MM.1S (cell line): ENCODE measurements at regions not wholly inside any gene's neighbourhood (a gene's known extent, or its start where the extent isn't known, plus 50 kb on each side); places are given as distances from the start of the nearest gene placed in this dataset.

Source experiments
- DNase-seq: peaks from one replicate; pipeline ENCODE4 v3.0.0-alpha.2; 2015
- H2AFZ ChIP-seq: fragments of 300-600 bp; sonication (generic); 2 replicates; pipeline ENCODE4 v1.6.0; 2016; ENCODE audit warnings: antibody characterized with exemption, low read length
- H3F3A ChIP-seq: fragments of 300-600 bp; sonication (generic); 2 replicates; pipeline ENCODE4 v1.6.1; 2016; ENCODE audit warnings: mild to moderate bottlenecking, antibody characterized with exemption, low read length, moderate library complexity, mixed read lengths; ENCODE audit not compliant: insufficient read depth
- H3K27ac ChIP-seq: fragments of 300-600 bp; sonication (generic); 2 replicates; pipeline ENCODE4 v1.5.1; 2016; ENCODE audit warnings: mild to moderate bottlenecking, low read length
- H3K27me3 ChIP-seq: fragments of 300-600 bp; sonication (generic); replicated peaks from 2 replicates; pipeline ENCODE4 v1.6.0; 2016; ENCODE audit warnings: low read length; ENCODE audit not compliant: insufficient read depth
- H3K36me3 ChIP-seq: fragments of 300-600 bp; sonication (generic); replicated peaks from 2 replicates; pipeline ENCODE4 v1.6.1; 2016; ENCODE audit warnings: mild to moderate bottlenecking, low read length, mixed read lengths; ENCODE audit not compliant: insufficient read depth
- H3K4me1 ChIP-seq: fragments of 300-600 bp; sonication (generic); 2 replicates; pipeline ENCODE4 v1.6.1; 2016; ENCODE audit warnings: low read length, mixed read lengths
- H3K4me2 ChIP-seq: fragments of 300-600 bp; sonication (generic); 2 replicates; pipeline ENCODE4 v1.6.0; 2016; ENCODE audit warnings: low read depth, low read length
- H3K4me3 ChIP-seq: fragments of 300-600 bp; sonication (generic); 2 replicates; pipeline ENCODE4 v1.5.1; 2016; ENCODE audit warnings: low read length, mixed read lengths
- H3K79me2 ChIP-seq: fragments of 300-600 bp; sonication (generic); 2 replicates; pipeline ENCODE4 v1.6.1; 2016; ENCODE audit warnings: mixed run types, low read length, mixed read lengths
- H3K9ac ChIP-seq: fragments of 300-600 bp; sonication (generic); 2 replicates; pipeline ENCODE4 v1.6.1; 2016; ENCODE audit warnings: low read length, mixed read lengths
- H3K9me2 ChIP-seq: fragments of 300-600 bp; sonication (generic); replicated peaks from 2 replicates; pipeline ENCODE4 v1.6.1; 2016; ENCODE audit warnings: mild to moderate bottlenecking, low read length, mixed read lengths; ENCODE audit not compliant: insufficient read depth
- H3K9me3 ChIP-seq: fragments of 300-600 bp; sonication (generic); replicated peaks from 2 replicates; pipeline ENCODE4 v1.6.1; 2016; ENCODE audit warnings: mild to moderate bottlenecking, low read length, mixed read lengths; ENCODE audit not compliant: insufficient read depth
- H4K20me1 ChIP-seq: fragments of 300-600 bp; sonication (generic); 2 replicates; pipeline ENCODE4 v1.6.1; 2016; ENCODE audit warnings: mild to moderate bottlenecking, low read length, moderate library complexity, mixed read lengths; ENCODE audit not compliant: insufficient read depth
- EZH2 ChIP-seq: fragments of 300-600 bp; sonication (generic); optimal IDR thresholded peaks from 2 replicates; pipeline ENCODE3; 2017; ENCODE audit warnings: low read depth, mild to moderate bottlenecking, antibody characterized with exemption, low read length, mixed read lengths
- EZH2phosphoT487 ChIP-seq: fragments of 300-600 bp; sonication (generic); IDR thresholded peaks from 2 replicates; pipeline ENCODE4 v1.6.1; 2018; ENCODE audit warnings: antibody characterized with exemption, low read length
- TF ChIP-seq, protein P1 (sequence below): fragments of 300-600 bp; sonication (generic); IDR thresholded peaks from 2 replicates; pipeline ENCODE4 v1.5.1; 2016; ENCODE audit warnings: antibody characterized with exemption, low read length, mixed read lengths

DNA sequence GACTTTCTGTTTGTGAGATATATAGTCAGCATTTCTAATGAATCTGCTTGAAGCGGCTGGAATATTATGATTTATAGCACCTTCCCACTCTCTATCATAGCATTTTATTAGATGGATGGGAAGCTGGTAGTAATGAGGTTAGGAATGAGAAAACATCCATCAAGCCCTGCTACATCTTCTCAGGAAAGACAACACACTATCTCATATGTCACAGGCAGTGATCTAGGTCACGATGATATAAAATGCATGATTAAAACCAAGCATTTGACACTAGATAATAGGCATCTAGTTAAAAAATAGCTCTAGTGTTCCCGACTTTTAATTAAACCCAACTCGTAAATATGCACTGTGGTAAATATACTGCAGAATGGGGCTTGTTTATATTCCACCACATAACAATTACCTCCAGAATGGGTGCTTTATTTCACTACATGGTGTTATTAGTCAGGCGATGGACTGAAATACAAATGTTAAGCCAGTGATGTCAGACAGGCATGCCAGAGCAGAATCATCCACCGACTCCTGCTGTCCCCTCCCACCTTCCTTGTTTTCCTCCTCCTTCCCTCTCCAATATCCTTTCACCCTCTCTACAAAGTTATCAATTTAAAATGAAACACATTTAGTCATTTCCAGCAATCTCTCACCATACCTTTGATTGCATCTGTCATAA is 286.8 kb downstream of the SPATA31D1 start:
- Histone ChIP-seq H3K4me2 (no peak overlapping the region), H3K27ac (no peak overlapping the region), H3F3A (no peaks in the 10 kb centered on the region), H3K79me2 (no peaks in the 10 kb centered on the region), H2AFZ (no peak overlapping the region), H3K9me2 (no peaks in the 10 kb centered on the region), H3K27me3 (no peaks in the 10 kb centered on the region), H3K36me3 (no peaks in the 10 kb centered on the region), H4K20me1 (no peaks in the 10 kb centered on the region), H3K4me3 (no peak overlapping the region), H3K9ac (no peak overlapping the region), H3K9me3 (no peaks in the 10 kb centered on the region), H3K4me1 (no peaks in the 10 kb centered on the region)
- TF ChIP-seq EZH2phosphoT487 (no peak), EZH2 (no peak)
- TF ChIP-seq, protein P1, sequence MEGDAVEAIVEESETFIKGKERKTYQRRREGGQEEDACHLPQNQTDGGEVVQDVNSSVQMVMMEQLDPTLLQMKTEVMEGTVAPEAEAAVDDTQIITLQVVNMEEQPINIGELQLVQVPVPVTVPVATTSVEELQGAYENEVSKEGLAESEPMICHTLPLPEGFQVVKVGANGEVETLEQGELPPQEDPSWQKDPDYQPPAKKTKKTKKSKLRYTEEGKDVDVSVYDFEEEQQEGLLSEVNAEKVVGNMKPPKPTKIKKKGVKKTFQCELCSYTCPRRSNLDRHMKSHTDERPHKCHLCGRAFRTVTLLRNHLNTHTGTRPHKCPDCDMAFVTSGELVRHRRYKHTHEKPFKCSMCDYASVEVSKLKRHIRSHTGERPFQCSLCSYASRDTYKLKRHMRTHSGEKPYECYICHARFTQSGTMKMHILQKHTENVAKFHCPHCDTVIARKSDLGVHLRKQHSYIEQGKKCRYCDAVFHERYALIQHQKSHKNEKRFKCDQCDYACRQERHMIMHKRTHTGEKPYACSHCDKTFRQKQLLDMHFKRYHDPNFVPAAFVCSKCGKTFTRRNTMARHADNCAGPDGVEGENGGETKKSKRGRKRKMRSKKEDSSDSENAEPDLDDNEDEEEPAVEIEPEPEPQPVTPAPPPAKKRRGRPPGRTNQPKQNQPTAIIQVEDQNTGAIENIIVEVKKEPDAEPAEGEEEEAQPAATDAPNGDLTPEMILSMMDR = no peak
- DNase-seq = no peak

DNA sequence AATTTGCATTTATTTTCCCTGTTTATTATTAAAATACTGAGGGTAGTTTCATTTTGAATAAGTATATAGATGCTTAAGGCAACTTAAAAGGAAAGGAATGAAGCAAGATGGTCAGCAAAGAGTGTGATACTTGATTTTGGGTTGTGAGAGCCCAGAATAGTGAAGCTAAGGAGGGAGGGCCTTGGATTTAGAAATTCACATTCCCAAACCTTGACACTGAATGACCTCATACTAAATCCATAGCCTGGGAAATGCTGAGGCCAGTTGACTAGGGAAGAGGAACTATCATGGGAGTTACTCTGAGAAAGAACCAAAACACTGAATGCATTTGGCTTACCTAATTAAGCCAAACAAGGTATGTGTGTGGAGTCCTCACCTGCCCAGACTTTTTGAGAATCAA is 292.5 kb downstream of the SPATA31D1 start:
- Histone ChIP-seq H3K27me3 (no peaks in the 10 kb centered on the region), H3K9ac (no peak overlapping the region), H3K79me2 (no peaks in the 10 kb centered on the region), H3K4me3 (no peak overlapping the region), H3K27ac (no peak overlapping the region), H3F3A (no peaks in the 10 kb centered on the region), H3K36me3 (no peaks in the 10 kb centered on the region), H3K9me2 (no peaks in the 10 kb centered on the region), H2AFZ (no peak overlapping the region), H3K4me1 (no peaks in the 10 kb centered on the region), H3K4me2 (no peak overlapping the region), H4K20me1 (no peaks in the 10 kb centered on the region), H3K9me3 (no peaks in the 10 kb centered on the region)
- no peak for DNase-seq
- TF ChIP-seq, protein P1 = no peak
- TF ChIP-seq EZH2phosphoT487 = no peak
- TF ChIP-seq EZH2 = no peak

DNA sequence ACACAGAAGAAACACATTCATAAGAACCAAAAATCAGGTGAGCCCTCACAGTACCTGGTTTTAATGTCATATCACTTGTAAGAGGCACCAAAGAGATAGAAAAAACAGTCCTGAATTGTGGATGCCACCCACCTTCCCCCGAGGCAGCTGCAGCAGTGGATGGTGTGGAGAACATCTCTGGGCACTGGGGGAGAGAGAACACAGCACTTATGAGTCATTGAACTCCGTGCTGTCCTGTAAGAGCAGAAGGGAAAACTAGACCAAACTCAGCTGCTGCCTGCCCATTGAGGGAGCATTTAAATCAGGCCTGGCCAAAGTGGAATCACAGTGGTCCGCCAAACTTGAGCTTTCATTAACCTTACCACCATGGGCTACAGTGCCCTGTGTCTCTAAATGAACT is 296.2 kb downstream of the SPATA31D1 start:
- H2AFZ ChIP-seq = no peak overlapping the region
- no peaks in the 10 kb centered on the region for H4K20me1 ChIP-seq
- TF ChIP-seq EZH2phosphoT487 (no peak), EZH2 (no peak)
- TF ChIP-seq, protein P1 = no peak

More for the DNA sequence above, 296.2 kb downstream of the SPATA31D1 start:
- Histone ChIP-seq H3K4me2 (no peak overlapping the region), H3K4me3 (no peak overlapping the region), H3K9ac (no peak overlapping the region), H3F3A (no peaks in the 10 kb centered on the region), H3K4me1 (no peaks in the 10 kb centered on the region), H3K27ac (no peak overlapping the region), H3K9me2 (no peaks in the 10 kb centered on the region), H3K9me3 (no peaks in the 10 kb centered on the region), H3K79me2 (no peaks in the 10 kb centered on the region), H3K27me3 (no peaks in the 10 kb centered on the region), H3K36me3 (no peaks in the 10 kb centered on the region)
- DNase-seq = no peak
